B cell (primary cell): ENCODE measurements at regions not wholly inside any gene's neighbourhood (a gene's known extent, or its start where the extent isn't known, plus 50 kb on each side); places are given as distances from the start of the nearest gene placed in this dataset.
A peak's percentile ranks its signal among the peaks of the same experiment; 100 is the strongest.

Experiments used
- ATAC-seq: fragments of 200-7000 bp; cut with Tn5 transposase; one replicate; pipeline ENCODE4 v1.10.0; 2021; ENCODE audit warnings: low read depth, mild to moderate bottlenecking, moderate number of reproducible peaks, moderate library complexity
- CTCF ChIA-PET: fragments of 350-600 bp; sonication (Branson Sonifier 250); formaldehyde crosslinking; loops from one replicate; lab custom pipeline; 2021; ENCODE audit warnings: antibody characterized with exemption, inconsistent platforms; lab: Charles Lee
- POLR2A ChIA-PET: fragments of 350-600 bp; sonication (Branson Sonifier 250); formaldehyde crosslinking; loops from one replicate; lab custom pipeline; 2021; ENCODE audit warnings: antibody characterized with exemption; lab: Charles Lee
- DNase-seq: peaks from one replicate; pipeline ENCODE4 v3.0.0; 2013
- H2AFZ ChIP-seq: 2 replicates; pipeline ENCODE4 v1.6.1; 2012; ENCODE audit warnings: mild to moderate bottlenecking, low read depth, low read length; ENCODE audit not compliant: insufficient read depth, poor library complexity, severe bottlenecking
- H3K27ac ChIP-seq, 2 donors: 1 replicate in 1 of 2; 2 replicates in 1 of 2; pipeline ENCODE4 v1.5.1; 2012 to 2013; ENCODE audit warnings: low read length in 2 of 2, mild to moderate bottlenecking in 2 of 2, moderate library complexity in 1 of 2
- H3K27me3 ChIP-seq, 4 experiments: fragments of 200-600 bp in 1 of 4; sonication (generic) in 1 of 4; replicated peaks in 1 of 4; 1 replicate in 2 of 4; 2 replicates in 2 of 4; pipeline versions ENCODE4 v1.6.1 to v1.7.0; 2013 to 2016; ENCODE audit warnings: low read length in 3 of 4, mild to moderate bottlenecking in 2 of 4, mixed read lengths in 1 of 4, moderate library complexity in 1 of 4; ENCODE audit not compliant: insufficient read depth in 4 of 4, control insufficient read depth in 3 of 4; ENCODE audit errors: control extremely low read depth in 1 of 4
- H3K36me3 ChIP-seq, 2 experiments: replicated peaks in 1 of 2; 1 replicate in 1 of 2; 2 replicates in 1 of 2; pipeline versions ENCODE4 v1.6.1 to v1.7.1; 2013; ENCODE audit warnings: low read length in 1 of 2; ENCODE audit not compliant: insufficient read depth in 2 of 2, control insufficient read depth in 1 of 2; ENCODE audit errors: control extremely low read depth in 1 of 2, extremely low read depth in 1 of 2
- H3K4me1 ChIP-seq, 2 donors: fragments of 200-600 bp in 1 of 2; sonication (generic) in 1 of 2; 1 replicate in 1 of 2; 2 replicates in 1 of 2; pipeline versions ENCODE4 v1.5.1 to v1.6.1; 2013 to 2017; ENCODE audit warnings: low read length in 2 of 2; ENCODE audit not compliant: control insufficient read depth in 2 of 2, insufficient read depth in 2 of 2
- H3K4me2 ChIP-seq: replicated peaks from 2 replicates; pipeline ENCODE3; 2012; ENCODE audit warnings: mild to moderate bottlenecking, low read depth, low read length; ENCODE audit not compliant: poor library complexity, severe bottlenecking
- H3K4me3 ChIP-seq, 5 experiments: fragments of 200-600 bp in 1 of 5; sonication (generic) in 1 of 5; 1 replicate in 3 of 5; 2 replicates in 2 of 5; pipeline versions ENCODE4 v1.5.1 to v1.7.0; 2011 to 2016; ENCODE audit warnings: low read length in 4 of 5, mild to moderate bottlenecking in 4 of 5, low read depth in 2 of 5, control low read depth in 1 of 5, moderate library complexity in 1 of 5; ENCODE audit not compliant: insufficient read depth in 1 of 5; ENCODE audit errors: control extremely low read depth in 1 of 5, extremely low read depth in 1 of 5
- H3K79me2 ChIP-seq: fragments of 200-600 bp; sonication (generic); one replicate; pipeline ENCODE4 v1.6.0; 2016; ENCODE audit warnings: low read length; ENCODE audit not compliant: control insufficient read depth, insufficient read depth
- H3K9ac ChIP-seq: fragments of 200-600 bp; sonication (generic); 2 replicates; pipeline ENCODE4 v1.6.1; 2017; ENCODE audit warnings: mild to moderate bottlenecking, low read length, moderate library complexity
- H3K9me3 ChIP-seq, 3 donors: one replicate each; pipeline versions ENCODE4 v1.6.1 to v1.7.1; 2013; ENCODE audit warnings: low read length in 2 of 3; ENCODE audit not compliant: control insufficient read depth in 2 of 3, insufficient read depth in 1 of 3; ENCODE audit errors: control extremely low read depth in 1 of 3
- H4K20me1 ChIP-seq: 2 replicates; pipeline ENCODE4 v1.6.0; 2012; ENCODE audit warnings: mild to moderate bottlenecking, low read length; ENCODE audit not compliant: insufficient read depth, control insufficient read depth, poor library complexity, severe bottlenecking
- H3K27ac Mint-ChIP-seq: one replicate; pipeline ENCODE4 v1.8.0; 2021; ENCODE audit warnings: mixed read lengths
- H3K27me3 Mint-ChIP-seq: one replicate; pipeline ENCODE4 v1.8.0; 2021; ENCODE audit warnings: mixed read lengths
- H3K4me1 Mint-ChIP-seq: one replicate; pipeline ENCODE4 v1.8.0; 2021; ENCODE audit warnings: mixed read lengths
- H3K4me3 Mint-ChIP-seq: one replicate; pipeline ENCODE4 v1.8.0; 2021; ENCODE audit warnings: mixed read lengths
- H3K9me3 Mint-ChIP-seq: one replicate; pipeline ENCODE4 v1.8.0; 2022; ENCODE audit warnings: mixed read lengths; ENCODE audit not compliant: insufficient read depth
- EZH2 ChIP-seq: IDR thresholded peaks from 2 replicates; pipeline ENCODE4 v1.6.1; 2012; ENCODE audit warnings: borderline replicate concordance, low read depth, mild to moderate bottlenecking, moderate library complexity, low read length; ENCODE audit not compliant: insufficient read depth, poor library complexity, severe bottlenecking
- WGBS: methylation state at CpG from one replicate; pipeline ENCODE4 v1.1.5; 2013; ENCODE audit warnings: missing lambda C conversion rate; ENCODE audit not compliant: insufficient coverage; 5-methylcytosine and 5-hydroxymethylcytosine counted together
- intact Hi-C: fragments of 100-400 bp; cut with micrococcal nuclease; formaldehyde crosslinking; loops from one replicate; pipeline ENCODE4 v1.10.0; 2022
- TF ChIP-seq, protein P1 (sequence below): fragments of 200-600 bp; IDR thresholded peaks from one replicate; pipeline ENCODE4 v1.8.0; 2022; ENCODE audit warnings: antibody characterized with exemption, mild to moderate bottlenecking

- Mint-ChIP-seq H3K9me3 (no peaks in the 10 kb centered on the region), H3K27ac (peak overlapping the region; percentile 70), H3K4me3 (peak overlapping the region; percentile 61), H3K4me1 (peaks cover 43% of the 10 kb centered on the region), H3K27me3 (no peaks in the 10 kb centered on the region)
- no CpG with 5 or more reads among the region's 1 CpG for WGBS
- no peaks in the 10 kb centered on the region for H4K20me1 ChIP-seq
- ATAC-seq (no peak), DNase-seq (no peak)
- no peaks in the 10 kb centered on the region for H3K9me3 ChIP-seq
- intact Hi-C loops: loop anchor here (2.0 kb wide), 1 partner anchor 17 kb away; no protein-coding TSS in a partner anchor
- no peaks in the 10 kb centered on the region for H3K27me3 ChIP-seq
- no peaks in the 10 kb centered on the region for H3K79me2 ChIP-seq
- no peak overlapping the region for H3K4me2 ChIP-seq
- ChIA-PET CTCF (no interaction called here), POLR2A (no interaction called here)
- TF ChIP-seq, protein P1, sequence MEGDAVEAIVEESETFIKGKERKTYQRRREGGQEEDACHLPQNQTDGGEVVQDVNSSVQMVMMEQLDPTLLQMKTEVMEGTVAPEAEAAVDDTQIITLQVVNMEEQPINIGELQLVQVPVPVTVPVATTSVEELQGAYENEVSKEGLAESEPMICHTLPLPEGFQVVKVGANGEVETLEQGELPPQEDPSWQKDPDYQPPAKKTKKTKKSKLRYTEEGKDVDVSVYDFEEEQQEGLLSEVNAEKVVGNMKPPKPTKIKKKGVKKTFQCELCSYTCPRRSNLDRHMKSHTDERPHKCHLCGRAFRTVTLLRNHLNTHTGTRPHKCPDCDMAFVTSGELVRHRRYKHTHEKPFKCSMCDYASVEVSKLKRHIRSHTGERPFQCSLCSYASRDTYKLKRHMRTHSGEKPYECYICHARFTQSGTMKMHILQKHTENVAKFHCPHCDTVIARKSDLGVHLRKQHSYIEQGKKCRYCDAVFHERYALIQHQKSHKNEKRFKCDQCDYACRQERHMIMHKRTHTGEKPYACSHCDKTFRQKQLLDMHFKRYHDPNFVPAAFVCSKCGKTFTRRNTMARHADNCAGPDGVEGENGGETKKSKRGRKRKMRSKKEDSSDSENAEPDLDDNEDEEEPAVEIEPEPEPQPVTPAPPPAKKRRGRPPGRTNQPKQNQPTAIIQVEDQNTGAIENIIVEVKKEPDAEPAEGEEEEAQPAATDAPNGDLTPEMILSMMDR: no peak
- TF ChIP-seq EZH2: no peak
- no peaks in the 10 kb centered on the region for H3K36me3 ChIP-seq
- H3K4me3 ChIP-seq: no peak overlapping the region
- peak overlapping the region; percentile 37 for H2AFZ ChIP-seq
- no peak overlapping the region for H3K27ac ChIP-seq
- H3K9ac ChIP-seq: no peak overlapping the region
- peaks cover 9 to 15% of the 10 kb centered on the region in 2 donors for H3K4me1 ChIP-seq
These were observed 81.7 kb upstream of the DUSP10 start for GRCh38 chr1:221823561-221823960.

DNA sequence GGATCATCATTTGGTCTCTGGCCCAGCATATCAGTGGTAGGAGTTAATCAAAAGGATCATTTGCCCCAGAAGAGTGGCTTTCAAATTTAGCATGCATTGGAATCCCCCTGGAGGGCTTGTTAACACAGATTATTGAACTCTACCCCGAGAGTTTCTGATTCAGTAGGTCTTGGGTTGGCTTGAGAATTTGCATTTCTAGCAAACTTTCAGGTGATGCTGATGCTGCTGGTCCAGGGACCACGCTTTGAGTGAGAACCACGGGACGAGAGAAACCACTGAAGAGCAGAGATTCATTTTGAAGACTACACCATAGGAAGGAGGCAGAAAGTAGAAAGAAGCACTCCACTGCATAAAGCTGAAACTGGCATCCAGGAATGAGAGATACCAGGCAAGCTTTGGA lies 81.3 kb upstream of the DUSP10 start:
- H3K27me3 Mint-ChIP-seq: no peaks in the 10 kb centered on the region
- no peak overlapping the region for H3K4me3 ChIP-seq
- H3K9ac ChIP-seq: no peak overlapping the region
- ATAC-seq: peak; percentile 61
- H3K27ac Mint-ChIP-seq: peak overlapping the region; percentile 70
- peak overlapping the region; percentile 37 for H2AFZ ChIP-seq
- peaks cover 9 to 15% of the 10 kb centered on the region in 2 donors for H3K4me1 ChIP-seq
- intact Hi-C loops: loop anchor here (2.0 kb wide), 1 partner anchor 18 kb away; no protein-coding TSS in a partner anchor
- no peaks in the 10 kb centered on the region for H3K9me3 Mint-ChIP-seq
- H3K27me3 ChIP-seq: no peaks in the 10 kb centered on the region
- ChIA-PET CTCF (no interaction called here), POLR2A (no interaction called here)
- H3K4me3 Mint-ChIP-seq: peak overlapping the region; percentile 61
- TF ChIP-seq EZH2: no peak
- TF ChIP-seq, protein P1: no peak
- no peak overlapping the region for H3K4me2 ChIP-seq
- H3K79me2 ChIP-seq: no peaks in the 10 kb centered on the region
- H3K9me3 ChIP-seq: no peaks in the 10 kb centered on the region
- H3K27ac ChIP-seq: no peak overlapping the region
- no peaks in the 10 kb centered on the region for H3K36me3 ChIP-seq
- peaks cover 43% of the 10 kb centered on the region for H3K4me1 Mint-ChIP-seq
- peak; percentile 30 for DNase-seq
- 69% methylated on average over 4 of the region's 4 CpGs for WGBS
- H4K20me1 ChIP-seq: no peaks in the 10 kb centered on the region
